ENCODE measurements at regions not wholly inside any gene's neighbourhood (a gene's known extent, or its start where the extent isn't known, plus 50 kb on each side); places are given as distances from the start of the nearest gene placed in this dataset.

- no peak overlapping the region for H2AFZ ChIP-seq (ENCODE audit: low read length)
- no peak for DNase-seq (ENCODE audit: low spot score)
- H3K4me2 ChIP-seq (ENCODE audit: low read length) = no peak overlapping the region
- no peak overlapping the region for H3K4me3 ChIP-seq (ENCODE audit: low read depth, low read length, poor library complexity, severe bottlenecking)
- H3K9me3 ChIP-seq (ENCODE audit: low read length) = no peaks in the 10 kb centered on the region
- intact Hi-C loops (cut with micrococcal nuclease; ENCODE audit: unreplicated experiment) = no loop called here
- H4K20me1 ChIP-seq (ENCODE audit: insufficient read depth, low read length) = no peaks in the 10 kb centered on the region
- no peaks in the 10 kb centered on the region for H3K4me1 ChIP-seq (ENCODE audit: insufficient read depth, low read length, poor library complexity, severe bottlenecking)
- ChIA-PET CTCF (ENCODE audit: unreplicated experiment) (no interaction called here), POLR2A (no interaction called here)
- H3K79me2 ChIP-seq (ENCODE audit: insufficient read depth, low read depth, low read length) = no peaks in the 10 kb centered on the region
- no peak for TF ChIP-seq CTCF (conservative IDR thresholded peaks at IDR 0.05; ENCODE audit: low read length)
- TF ChIP-seq EZH2phosphoT487 (IDR thresholded peaks at IDR 0.05; ENCODE audit: borderline replicate concordance, low read depth, low read length) = no peak
- no peak overlapping the region for H3K27ac ChIP-seq (ENCODE audit: low read depth, low read length, poor library complexity, severe bottlenecking)
- no peaks in the 10 kb centered on the region; the same call in 1 of the 2 replicates for H3K9me2 ChIP-seq (ENCODE audit: insufficient read depth, low read length)
- no peaks in the 10 kb centered on the region for H3K36me3 ChIP-seq (ENCODE audit: insufficient read depth, low read length)
- no TSS peak for BruUV-seq (replicated peaks)
Measured at GRCh38 chr16:50947826-50948225, 203.2 kb downstream of the SALL1 start.

DNA sequence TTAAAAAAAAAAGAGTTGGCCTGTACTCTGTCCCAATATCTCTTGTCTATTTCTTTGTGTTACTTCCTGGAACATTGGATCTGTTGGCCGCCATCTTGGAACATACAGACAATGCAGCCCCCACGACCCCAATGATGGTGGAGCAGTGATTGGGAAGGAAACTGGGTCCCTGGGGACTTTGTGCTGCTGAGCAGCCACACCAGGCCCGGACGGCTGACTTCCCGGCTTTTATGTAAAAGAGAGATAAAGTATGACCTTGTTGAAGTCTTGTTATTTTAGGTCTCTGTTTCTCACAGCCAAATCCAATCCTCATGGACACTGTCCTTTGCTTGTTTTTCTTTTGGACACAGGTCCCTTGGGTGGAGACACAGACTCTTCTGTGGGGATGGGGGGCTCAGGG, 204.5 kb downstream of the SALL1 start:
- H3K4me2 ChIP-seq (ENCODE audit: low read length) = no peak overlapping the region
- no peaks in the 10 kb centered on the region for H3K79me2 ChIP-seq (ENCODE audit: insufficient read depth, low read depth, low read length)
- no TSS peak for BruUV-seq (replicated peaks)
- no peak overlapping the region for H3K27ac ChIP-seq (ENCODE audit: low read depth, low read length, poor library complexity, severe bottlenecking)
- no peak overlapping the region for H2AFZ ChIP-seq (ENCODE audit: low read length)
- no peak for DNase-seq (ENCODE audit: low spot score)
- H4K20me1 ChIP-seq (ENCODE audit: insufficient read depth, low read length) = no peaks in the 10 kb centered on the region
- no peaks in the 10 kb centered on the region for H3K36me3 ChIP-seq (ENCODE audit: insufficient read depth, low read length)
- ChIA-PET POLR2A (no interaction called here), CTCF (ENCODE audit: unreplicated experiment) (no interaction called here)
- H3K4me3 ChIP-seq (ENCODE audit: low read depth, low read length, poor library complexity, severe bottlenecking) = no peak overlapping the region
- H3K9me3 ChIP-seq (ENCODE audit: low read length) = no peaks in the 10 kb centered on the region
- TF ChIP-seq EZH2phosphoT487 (IDR thresholded peaks at IDR 0.05; ENCODE audit: borderline replicate concordance, low read depth, low read length) (no peak), CTCF (conservative IDR thresholded peaks at IDR 0.05; ENCODE audit: low read length) (no peak)
- H3K9me2 ChIP-seq (ENCODE audit: insufficient read depth, low read length) = no peaks in the 10 kb centered on the region; the same call in 1 of the 2 replicates
- intact Hi-C loops (cut with micrococcal nuclease; ENCODE audit: unreplicated experiment) = no loop called here
- no peaks in the 10 kb centered on the region for H3K4me1 ChIP-seq (ENCODE audit: insufficient read depth, low read length, poor library complexity, severe bottlenecking)

GRCh38 chr16:50946098-50946497, 204.2 kb downstream of the CYLD start:
- H3K9me2 ChIP-seq (ENCODE audit: insufficient read depth, low read length) = no peaks in the 10 kb centered on the region; the same call in 1 of the 2 replicates
- intact Hi-C loops (cut with micrococcal nuclease; ENCODE audit: unreplicated experiment) = no loop called here
- CTCF ChIA-PET (ENCODE audit: unreplicated experiment) = no interaction called here
- H3K79me2 ChIP-seq (ENCODE audit: insufficient read depth, low read depth, low read length) = no peaks in the 10 kb centered on the region
- DNase-seq (ENCODE audit: low spot score) = no peak
- BruUV-seq (replicated peaks) = no TSS peak
- H3K4me2 ChIP-seq (ENCODE audit: low read length) = no peak overlapping the region
- H3K27ac ChIP-seq (ENCODE audit: low read depth, low read length, poor library complexity, severe bottlenecking) = no peak overlapping the region
- H3K36me3 ChIP-seq (ENCODE audit: insufficient read depth, low read length) = no peaks in the 10 kb centered on the region
- POLR2A ChIA-PET = no interaction called here
- no peak overlapping the region for H3K4me3 ChIP-seq (ENCODE audit: low read depth, low read length, poor library complexity, severe bottlenecking)
- no peaks in the 10 kb centered on the region for H3K9me3 ChIP-seq (ENCODE audit: low read length)
- H3K4me1 ChIP-seq (ENCODE audit: insufficient read depth, low read length, poor library complexity, severe bottlenecking) = no peaks in the 10 kb centered on the region
- TF ChIP-seq EZH2phosphoT487 (IDR thresholded peaks at IDR 0.05; ENCODE audit: borderline replicate concordance, low read depth, low read length) (no peak), CTCF (conservative IDR thresholded peaks at IDR 0.05; ENCODE audit: low read length) (no peak)
- H2AFZ ChIP-seq (ENCODE audit: low read length) = no peak overlapping the region
- no peaks in the 10 kb centered on the region for H4K20me1 ChIP-seq (ENCODE audit: insufficient read depth, low read length)
